GM23338 (cell line): ENCODE measurements at regions not wholly inside any gene's neighbourhood (a gene's known extent, or its start where the extent isn't known, plus 50 kb on each side); places are given as distances from the start of the nearest gene placed in this dataset.

Experiments used
- EZH2phosphoT487 ChIP-seq: fragments of 200-600 bp; sonication (generic); IDR thresholded peaks from one replicate; pipeline ENCODE4 v1.8.1; 2018; ENCODE audit warnings: antibody characterized with exemption; ENCODE audit not compliant: unreplicated experiment
- POLR2AphosphoS5 ChIP-seq: IDR thresholded peaks from 2 replicates; pipeline ENCODE4 v1.6.1; 2016; ENCODE audit warnings: antibody characterized with exemption, low read depth
- TF ChIP-seq, protein P1 (sequence below), 2 experiments: fragments of 200-600 bp in 1 of 2; sonication (generic) in 1 of 2; conservative IDR thresholded peaks; 2 replicates each; pipeline versions ENCODE4 v1.5.1 to v1.6.1; 2016 to 2017; ENCODE audit warnings: antibody characterized with exemption in 2 of 2, low read depth in 2 of 2, mild to moderate bottlenecking in 2 of 2, moderate library complexity in 1 of 2
- TF ChIP-seq, protein P2 (sequence below): IDR thresholded peaks from one replicate; pipeline ENCODE4 v1.6.1; 2018; ENCODE audit warnings: antibody characterized with exemption; ENCODE audit not compliant: unreplicated experiment
- TF ChIP-seq, protein P3 (sequence below): fragments of 250-450 bp; sonication (Bioruptor Pico); IDR thresholded peaks from 2 replicates; pipeline ENCODE4 v1.5.0; 2020; ENCODE audit warnings: mild to moderate bottlenecking, moderate library complexity

DNA sequence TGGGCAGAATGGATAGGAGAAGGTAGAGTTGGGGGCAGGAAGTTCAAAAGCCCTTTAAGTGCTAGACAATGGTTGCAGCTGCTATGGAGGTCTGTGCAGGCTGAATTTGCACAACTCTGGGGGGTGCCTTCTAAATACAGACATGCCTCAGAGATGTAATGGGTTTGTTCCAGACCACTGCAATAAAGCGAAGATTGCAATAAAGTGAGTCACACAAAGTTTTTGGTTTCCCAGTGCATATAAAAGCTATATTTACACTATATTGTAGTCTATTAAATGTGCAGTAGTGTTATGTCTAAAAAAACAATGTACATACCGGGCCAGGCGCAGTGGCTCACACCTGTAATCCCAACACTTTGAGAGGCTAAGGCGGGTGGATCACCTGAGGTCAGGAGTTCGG is 60.5 kb upstream of the MYOCD start:
- TF ChIP-seq, protein P1, sequence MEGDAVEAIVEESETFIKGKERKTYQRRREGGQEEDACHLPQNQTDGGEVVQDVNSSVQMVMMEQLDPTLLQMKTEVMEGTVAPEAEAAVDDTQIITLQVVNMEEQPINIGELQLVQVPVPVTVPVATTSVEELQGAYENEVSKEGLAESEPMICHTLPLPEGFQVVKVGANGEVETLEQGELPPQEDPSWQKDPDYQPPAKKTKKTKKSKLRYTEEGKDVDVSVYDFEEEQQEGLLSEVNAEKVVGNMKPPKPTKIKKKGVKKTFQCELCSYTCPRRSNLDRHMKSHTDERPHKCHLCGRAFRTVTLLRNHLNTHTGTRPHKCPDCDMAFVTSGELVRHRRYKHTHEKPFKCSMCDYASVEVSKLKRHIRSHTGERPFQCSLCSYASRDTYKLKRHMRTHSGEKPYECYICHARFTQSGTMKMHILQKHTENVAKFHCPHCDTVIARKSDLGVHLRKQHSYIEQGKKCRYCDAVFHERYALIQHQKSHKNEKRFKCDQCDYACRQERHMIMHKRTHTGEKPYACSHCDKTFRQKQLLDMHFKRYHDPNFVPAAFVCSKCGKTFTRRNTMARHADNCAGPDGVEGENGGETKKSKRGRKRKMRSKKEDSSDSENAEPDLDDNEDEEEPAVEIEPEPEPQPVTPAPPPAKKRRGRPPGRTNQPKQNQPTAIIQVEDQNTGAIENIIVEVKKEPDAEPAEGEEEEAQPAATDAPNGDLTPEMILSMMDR (conservative IDR thresholded peaks at IDR 0.05; ENCODE audit: low read depth in 2 of 2) = no peak
- TF ChIP-seq, protein P2, sequence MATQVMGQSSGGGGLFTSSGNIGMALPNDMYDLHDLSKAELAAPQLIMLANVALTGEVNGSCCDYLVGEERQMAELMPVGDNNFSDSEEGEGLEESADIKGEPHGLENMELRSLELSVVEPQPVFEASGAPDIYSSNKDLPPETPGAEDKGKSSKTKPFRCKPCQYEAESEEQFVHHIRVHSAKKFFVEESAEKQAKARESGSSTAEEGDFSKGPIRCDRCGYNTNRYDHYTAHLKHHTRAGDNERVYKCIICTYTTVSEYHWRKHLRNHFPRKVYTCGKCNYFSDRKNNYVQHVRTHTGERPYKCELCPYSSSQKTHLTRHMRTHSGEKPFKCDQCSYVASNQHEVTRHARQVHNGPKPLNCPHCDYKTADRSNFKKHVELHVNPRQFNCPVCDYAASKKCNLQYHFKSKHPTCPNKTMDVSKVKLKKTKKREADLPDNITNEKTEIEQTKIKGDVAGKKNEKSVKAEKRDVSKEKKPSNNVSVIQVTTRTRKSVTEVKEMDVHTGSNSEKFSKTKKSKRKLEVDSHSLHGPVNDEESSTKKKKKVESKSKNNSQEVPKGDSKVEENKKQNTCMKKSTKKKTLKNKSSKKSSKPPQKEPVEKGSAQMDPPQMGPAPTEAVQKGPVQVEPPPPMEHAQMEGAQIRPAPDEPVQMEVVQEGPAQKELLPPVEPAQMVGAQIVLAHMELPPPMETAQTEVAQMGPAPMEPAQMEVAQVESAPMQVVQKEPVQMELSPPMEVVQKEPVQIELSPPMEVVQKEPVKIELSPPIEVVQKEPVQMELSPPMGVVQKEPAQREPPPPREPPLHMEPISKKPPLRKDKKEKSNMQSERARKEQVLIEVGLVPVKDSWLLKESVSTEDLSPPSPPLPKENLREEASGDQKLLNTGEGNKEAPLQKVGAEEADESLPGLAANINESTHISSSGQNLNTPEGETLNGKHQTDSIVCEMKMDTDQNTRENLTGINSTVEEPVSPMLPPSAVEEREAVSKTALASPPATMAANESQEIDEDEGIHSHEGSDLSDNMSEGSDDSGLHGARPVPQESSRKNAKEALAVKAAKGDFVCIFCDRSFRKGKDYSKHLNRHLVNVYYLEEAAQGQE = no peak
- no peak for TF ChIP-seq POLR2AphosphoS5
- TF ChIP-seq, protein P3, sequence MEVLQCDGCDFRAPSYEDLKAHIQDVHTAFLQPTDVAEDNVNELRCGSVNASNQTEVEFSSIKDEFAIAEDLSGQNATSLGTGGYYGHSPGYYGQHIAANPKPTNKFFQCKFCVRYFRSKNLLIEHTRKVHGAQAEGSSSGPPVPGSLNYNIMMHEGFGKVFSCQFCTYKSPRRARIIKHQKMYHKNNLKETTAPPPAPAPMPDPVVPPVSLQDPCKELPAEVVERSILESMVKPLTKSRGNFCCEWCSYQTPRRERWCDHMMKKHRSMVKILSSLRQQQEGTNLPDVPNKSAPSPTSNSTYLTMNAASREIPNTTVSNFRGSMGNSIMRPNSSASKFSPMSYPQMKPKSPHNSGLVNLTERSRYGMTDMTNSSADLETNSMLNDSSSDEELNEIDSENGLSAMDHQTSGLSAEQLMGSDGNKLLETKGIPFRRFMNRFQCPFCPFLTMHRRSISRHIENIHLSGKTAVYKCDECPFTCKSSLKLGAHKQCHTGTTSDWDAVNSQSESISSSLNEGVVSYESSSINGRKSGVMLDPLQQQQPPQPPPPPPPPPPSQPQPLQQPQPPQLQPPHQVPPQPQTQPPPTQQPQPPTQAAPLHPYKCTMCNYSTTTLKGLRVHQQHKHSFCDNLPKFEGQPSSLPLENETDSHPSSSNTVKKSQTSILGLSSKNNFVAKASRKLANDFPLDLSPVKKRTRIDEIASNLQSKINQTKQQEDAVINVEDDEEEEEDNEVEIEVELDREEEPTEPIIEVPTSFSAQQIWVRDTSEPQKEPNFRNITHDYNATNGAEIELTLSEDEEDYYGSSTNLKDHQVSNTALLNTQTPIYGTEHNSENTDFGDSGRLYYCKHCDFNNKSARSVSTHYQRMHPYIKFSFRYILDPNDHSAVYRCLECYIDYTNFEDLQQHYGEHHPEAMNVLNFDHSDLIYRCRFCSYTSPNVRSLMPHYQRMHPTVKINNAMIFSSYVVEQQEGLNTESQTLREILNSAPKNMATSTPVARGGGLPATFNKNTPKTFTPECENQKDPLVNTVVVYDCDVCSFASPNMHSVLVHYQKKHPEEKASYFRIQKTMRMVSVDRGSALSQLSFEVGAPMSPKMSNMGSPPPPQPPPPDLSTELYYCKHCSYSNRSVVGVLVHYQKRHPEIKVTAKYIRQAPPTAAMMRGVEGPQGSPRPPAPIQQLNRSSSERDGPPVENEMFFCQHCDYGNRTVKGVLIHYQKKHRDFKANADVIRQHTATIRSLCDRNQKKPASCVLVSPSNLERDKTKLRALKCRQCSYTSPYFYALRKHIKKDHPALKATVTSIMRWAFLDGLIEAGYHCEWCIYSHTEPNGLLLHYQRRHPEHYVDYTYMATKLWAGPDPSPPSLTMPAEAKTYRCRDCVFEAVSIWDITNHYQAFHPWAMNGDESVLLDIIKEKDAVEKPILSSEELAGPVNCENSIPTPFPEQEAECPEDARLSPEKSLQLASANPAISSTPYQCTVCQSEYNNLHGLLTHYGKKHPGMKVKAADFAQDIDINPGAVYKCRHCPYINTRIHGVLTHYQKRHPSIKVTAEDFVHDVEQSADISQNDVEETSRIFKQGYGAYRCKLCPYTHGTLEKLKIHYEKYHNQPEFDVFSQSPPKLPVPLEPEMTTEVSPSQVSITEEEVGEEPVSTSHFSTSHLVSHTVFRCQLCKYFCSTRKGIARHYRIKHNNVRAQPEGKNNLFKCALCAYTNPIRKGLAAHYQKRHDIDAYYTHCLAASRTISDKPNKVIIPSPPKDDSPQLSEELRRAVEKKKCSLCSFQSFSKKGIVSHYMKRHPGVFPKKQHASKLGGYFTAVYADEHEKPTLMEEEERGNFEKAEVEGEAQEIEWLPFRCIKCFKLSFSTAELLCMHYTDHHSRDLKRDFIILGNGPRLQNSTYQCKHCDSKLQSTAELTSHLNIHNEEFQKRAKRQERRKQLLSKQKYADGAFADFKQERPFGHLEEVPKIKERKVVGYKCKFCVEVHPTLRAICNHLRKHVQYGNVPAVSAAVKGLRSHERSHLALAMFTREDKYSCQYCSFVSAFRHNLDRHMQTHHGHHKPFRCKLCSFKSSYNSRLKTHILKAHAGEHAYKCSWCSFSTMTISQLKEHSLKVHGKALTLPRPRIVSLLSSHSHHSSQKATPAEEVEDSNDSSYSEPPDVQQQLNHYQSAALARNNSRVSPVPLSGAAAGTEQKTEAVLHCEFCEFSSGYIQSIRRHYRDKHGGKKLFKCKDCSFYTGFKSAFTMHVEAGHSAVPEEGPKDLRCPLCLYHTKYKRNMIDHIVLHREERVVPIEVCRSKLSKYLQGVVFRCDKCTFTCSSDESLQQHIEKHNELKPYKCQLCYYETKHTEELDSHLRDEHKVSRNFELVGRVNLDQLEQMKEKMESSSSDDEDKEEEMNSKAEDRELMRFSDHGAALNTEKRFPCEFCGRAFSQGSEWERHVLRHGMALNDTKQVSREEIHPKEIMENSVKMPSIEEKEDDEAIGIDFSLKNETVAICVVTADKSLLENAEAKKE (CRISPR knock-in tag) = no peak
- TF ChIP-seq EZH2phosphoT487 = no peak
